Activated CD4-positive, alpha-beta memory T cell treated with anti-CD3 and anti-CD28 coated beads, Interleukin-2, amount 10 ng/mL, durations not matched to agents 7 days and 5 days (primary cell): ENCODE measurements at regions not wholly inside any gene's neighbourhood (a gene's known extent, or its start where the extent isn't known, plus 50 kb on each side); places are given as distances from the start of the nearest gene placed in this dataset.

Source experiments
- CTCF ChIA-PET: fragments of 350-600 bp; sonication (Branson Sonifier 250); formaldehyde crosslinking; loops from one replicate; lab custom pipeline; 2021; ENCODE audit warnings: antibody characterized with exemption, inconsistent platforms; lab: Charles Lee
- POLR2A ChIA-PET: fragments of 350-600 bp; sonication (Branson Sonifier 250); formaldehyde crosslinking; loops from one replicate; lab custom pipeline; 2021; ENCODE audit warnings: antibody characterized with exemption; lab: Charles Lee
- DNase-seq: peaks from one replicate; pipeline ENCODE4 v3.0.0-alpha.2; 2020
- H3K27ac Mint-ChIP-seq: one replicate; pipeline ENCODE4 v1.8.0; 2021; ENCODE audit warnings: mild to moderate bottlenecking, mixed read lengths
- H3K27me3 Mint-ChIP-seq: one replicate; pipeline ENCODE4 v1.8.0; 2021; ENCODE audit warnings: mixed read lengths
- H3K36me3 Mint-ChIP-seq: one replicate; pipeline ENCODE4 v1.8.0; 2021; ENCODE audit warnings: low read depth, mixed read lengths
- H3K4me1 Mint-ChIP-seq: one replicate; pipeline ENCODE4 v1.8.0; 2021; ENCODE audit warnings: mixed read lengths
- H3K4me3 Mint-ChIP-seq: one replicate; pipeline ENCODE4 v1.8.0; 2021; ENCODE audit warnings: mild to moderate bottlenecking, mixed read lengths
- H3K9me3 Mint-ChIP-seq: one replicate; pipeline ENCODE4 v1.8.0; 2021; ENCODE audit warnings: mixed read lengths

GRCh38 chr3:115487968-115488367 lies 135.3 kb upstream of the GAP43 start:
- H3K9me3 Mint-ChIP-seq = no peaks in the 10 kb centered on the region
- ChIA-PET POLR2A (no interaction called here), CTCF (no interaction called here)
- no peak overlapping the region for H3K27ac Mint-ChIP-seq
- H3K36me3 Mint-ChIP-seq = no peaks in the 10 kb centered on the region
- no peak for DNase-seq
- no peaks in the 10 kb centered on the region for H3K4me1 Mint-ChIP-seq
- H3K27me3 Mint-ChIP-seq = peaks cover 7% of the 10 kb centered on the region
- no peak overlapping the region for H3K4me3 Mint-ChIP-seq

GRCh38 chr3:115488409-115488808 lies 134.9 kb upstream of the GAP43 start:
- no peak for DNase-seq
- H3K9me3 Mint-ChIP-seq = no peaks in the 10 kb centered on the region
- H3K36me3 Mint-ChIP-seq = no peaks in the 10 kb centered on the region
- CTCF ChIA-PET = no interaction called here
- peaks cover 7% of the 10 kb centered on the region for H3K27me3 Mint-ChIP-seq
- POLR2A ChIA-PET = no interaction called here
- no peak overlapping the region for H3K27ac Mint-ChIP-seq
- H3K4me1 Mint-ChIP-seq = no peaks in the 10 kb centered on the region
- H3K4me3 Mint-ChIP-seq = no peak overlapping the region

GRCh38 chr3:115494826-115495225 lies 128.5 kb upstream of the GAP43 start:
- no peaks in the 10 kb centered on the region for H3K4me1 Mint-ChIP-seq
- ChIA-PET CTCF (no interaction called here), POLR2A (no interaction called here)

GRCh38 chr3:115498421-115498820 lies 124.9 kb upstream of the GAP43 start:
- H3K36me3 Mint-ChIP-seq = no peaks in the 10 kb centered on the region
- ChIA-PET POLR2A (no interaction called here), CTCF (no interaction called here)
- no peak overlapping the region for H3K27ac Mint-ChIP-seq
- H3K27me3 Mint-ChIP-seq = peaks cover 6% of the 10 kb centered on the region
- no peak overlapping the region for H3K4me3 Mint-ChIP-seq
- no peaks in the 10 kb centered on the region for H3K9me3 Mint-ChIP-seq
- no peaks in the 10 kb centered on the region for H3K4me1 Mint-ChIP-seq
- no peak for DNase-seq

More at GRCh38 chr3:115494826-115495225, 128.5 kb upstream of the GAP43 start:
- H3K36me3 Mint-ChIP-seq = no peaks in the 10 kb centered on the region
- no peak overlapping the region for H3K4me3 Mint-ChIP-seq
- peaks cover 10% of the 10 kb centered on the region for H3K27me3 Mint-ChIP-seq
- DNase-seq = no peak
- H3K9me3 Mint-ChIP-seq = no peaks in the 10 kb centered on the region
- H3K27ac Mint-ChIP-seq = no peak overlapping the region

- Mint-ChIP-seq H3K4me1 (no peaks in the 10 kb centered on the region), H3K27me3 (peaks cover 4% of the 10 kb centered on the region), H3K9me3 (no peaks in the 10 kb centered on the region), H3K36me3 (no peaks in the 10 kb centered on the region), H3K4me3 (no peak overlapping the region), H3K27ac (no peak overlapping the region)
- POLR2A ChIA-PET = no interaction called here
- DNase-seq = no peak
- CTCF ChIA-PET = no interaction called here
Measured at GRCh38 chr3:115498898-115499297, 124.4 kb upstream of the GAP43 start.

- no peak overlapping the region for H3K4me3 Mint-ChIP-seq
- peaks cover 4% of the 10 kb centered on the region for H3K27me3 Mint-ChIP-seq
- H3K27ac Mint-ChIP-seq = no peak overlapping the region
- H3K9me3 Mint-ChIP-seq = no peaks in the 10 kb centered on the region
- ChIA-PET CTCF (no interaction called here), POLR2A (no interaction called here)
- H3K4me1 Mint-ChIP-seq = no peaks in the 10 kb centered on the region
- no peak for DNase-seq
- no peaks in the 10 kb centered on the region for H3K36me3 Mint-ChIP-seq
Measured at GRCh38 chr3:115499666-115500065, 123.6 kb upstream of the GAP43 start.

- ChIA-PET POLR2A (no interaction called here), CTCF (no interaction called here)
- DNase-seq = no peak
- no peaks in the 10 kb centered on the region for H3K36me3 Mint-ChIP-seq
- H3K27ac Mint-ChIP-seq = no peak overlapping the region
- H3K4me3 Mint-ChIP-seq = no peak overlapping the region
- H3K4me1 Mint-ChIP-seq = no peaks in the 10 kb centered on the region
- H3K9me3 Mint-ChIP-seq = no peaks in the 10 kb centered on the region
- no peaks in the 10 kb centered on the region for H3K27me3 Mint-ChIP-seq
Measured at GRCh38 chr3:115500795-115501194, 122.5 kb upstream of the GAP43 start.

- Mint-ChIP-seq H3K4me1 (no peaks in the 10 kb centered on the region), H3K36me3 (no peaks in the 10 kb centered on the region), H3K9me3 (no peaks in the 10 kb centered on the region), H3K27ac (no peak overlapping the region), H3K4me3 (no peak overlapping the region), H3K27me3 (no peaks in the 10 kb centered on the region)
- CTCF ChIA-PET = no interaction called here
- DNase-seq = no peak
- POLR2A ChIA-PET = no interaction called here
Measured at GRCh38 chr3:115502128-115502527, 121.2 kb upstream of the GAP43 start.

GRCh38 chr3:115503394-115503793 lies 119.9 kb upstream of the GAP43 start:
- no peaks in the 10 kb centered on the region for H3K27me3 Mint-ChIP-seq
- H3K27ac Mint-ChIP-seq = no peak overlapping the region
- DNase-seq = no peak
- no peaks in the 10 kb centered on the region for H3K36me3 Mint-ChIP-seq
- CTCF ChIA-PET = no interaction called here
- H3K4me1 Mint-ChIP-seq = no peaks in the 10 kb centered on the region
- POLR2A ChIA-PET = no interaction called here
- no peaks in the 10 kb centered on the region for H3K9me3 Mint-ChIP-seq
- H3K4me3 Mint-ChIP-seq = no peak overlapping the region

GRCh38 chr3:115508562-115508961 lies 114.7 kb upstream of the GAP43 start:
- no peaks in the 10 kb centered on the region for H3K9me3 Mint-ChIP-seq
- H3K27ac Mint-ChIP-seq = no peak overlapping the region
- ChIA-PET CTCF (no interaction called here), POLR2A (no interaction called here)
- no peak overlapping the region for H3K4me3 Mint-ChIP-seq
- DNase-seq = no peak
- peaks cover 16% of the 10 kb centered on the region for H3K4me1 Mint-ChIP-seq
- H3K36me3 Mint-ChIP-seq = no peaks in the 10 kb centered on the region
- H3K27me3 Mint-ChIP-seq = peaks cover 27% of the 10 kb centered on the region

GRCh38 chr3:115512565-115513415 lies 110.5 kb upstream of the GAP43 start:
- CTCF ChIA-PET = no interaction called here
- H3K27ac Mint-ChIP-seq = no peak overlapping the region
- H3K27me3 Mint-ChIP-seq = peaks cover 29% of the 10 kb centered on the region
- POLR2A ChIA-PET = no interaction called here
- DNase-seq = no peak
- H3K36me3 Mint-ChIP-seq = no peaks in the 10 kb centered on the region
- peak overlapping the region; percentile 70 for H3K4me3 Mint-ChIP-seq
- H3K4me1 Mint-ChIP-seq = peaks cover 21% of the 10 kb centered on the region
- no peaks in the 10 kb centered on the region for H3K9me3 Mint-ChIP-seq

- Mint-ChIP-seq H3K27me3 (peaks cover 29% of the 10 kb centered on the region), H3K27ac (no peak overlapping the region), H3K4me1 (peaks cover 21% of the 10 kb centered on the region), H3K9me3 (no peaks in the 10 kb centered on the region), H3K36me3 (no peaks in the 10 kb centered on the region), H3K4me3 (peak overlapping the region; percentile 70)
- POLR2A ChIA-PET = no interaction called here
- DNase-seq = no peak
- CTCF ChIA-PET = no interaction called here
Measured at GRCh38 chr3:115513416-115513800, 109.9 kb upstream of the GAP43 start.

GRCh38 chr3:115517457-115518050 lies 105.8 kb upstream of the GAP43 start:
- ChIA-PET CTCF (no interaction called here), POLR2A (no interaction called here)
- Mint-ChIP-seq H3K36me3 (no peaks in the 10 kb centered on the region), H3K27ac (no peak overlapping the region), H3K4me1 (peaks cover 21% of the 10 kb centered on the region), H3K27me3 (peaks cover 3% of the 10 kb centered on the region), H3K9me3 (no peaks in the 10 kb centered on the region), H3K4me3 (no peak overlapping the region)
- DNase-seq = no peak
